ENCODE measurements at regions not wholly inside any gene's neighbourhood (a gene's known extent, or its start where the extent isn't known, plus 50 kb on each side); places are given as distances from the start of the nearest gene placed in this dataset.

GRCh38 chr2:126778561-126779501 lies 119.9 kb upstream of the TEX51 start:
- ATAC-seq (no peak), DNase-seq (no peak)
- Mint-ChIP-seq H3K4me3 (no peak overlapping the region), H3K4me1 (peaks cover 19% of the 10 kb centered on the region), H3K27ac (no peak overlapping the region), H3K36me3 (ENCODE audit: low read depth) (peaks cover 6% of the 10 kb centered on the region), H3K27me3 (peaks cover 36% of the 10 kb centered on the region)
- no peaks in the 10 kb centered on the region for H3K9me3 ChIP-seq (ENCODE audit: control insufficient read depth, low read length, poor library complexity, severe bottlenecking)

GRCh38 chr2:126781206-126781605 lies 117.5 kb upstream of the TEX51 start:
- Mint-ChIP-seq H3K36me3 (ENCODE audit: low read depth) (peaks cover 3% of the 10 kb centered on the region), H3K4me3 (no peak overlapping the region)
- no peak for ATAC-seq

GRCh38 chr2:126781806-126782205 lies 116.9 kb upstream of the TEX51 start:
- H3K9me3 ChIP-seq (ENCODE audit: control insufficient read depth, low read length, poor library complexity, severe bottlenecking), result no peaks in the 10 kb centered on the region
- no peak overlapping the region for H3K4me3 Mint-ChIP-seq
- H3K27me3 Mint-ChIP-seq, result peaks cover 37% of the 10 kb centered on the region
- DNase-seq, result no peak
- H3K36me3 Mint-ChIP-seq (ENCODE audit: low read depth), result peaks cover 3% of the 10 kb centered on the region
- no peak for ATAC-seq
- H3K27ac Mint-ChIP-seq, result no peak overlapping the region
- peaks cover 7% of the 10 kb centered on the region for H3K4me1 Mint-ChIP-seq

More at GRCh38 chr2:126781206-126781605, 117.5 kb upstream of the TEX51 start:
- no peak overlapping the region for H3K27ac Mint-ChIP-seq
- DNase-seq, result no peak
- H3K4me1 Mint-ChIP-seq, result peaks cover 7% of the 10 kb centered on the region
- no peaks in the 10 kb centered on the region for H3K9me3 ChIP-seq (ENCODE audit: control insufficient read depth, low read length, poor library complexity, severe bottlenecking)
- H3K27me3 Mint-ChIP-seq, result peaks cover 37% of the 10 kb centered on the region

GRCh38 chr2:126782648-126783047 lies 116.0 kb upstream of the TEX51 start:
- peaks cover 3% of the 10 kb centered on the region for H3K36me3 Mint-ChIP-seq (ENCODE audit: low read depth)
- H3K9me3 ChIP-seq (ENCODE audit: control insufficient read depth, low read length, poor library complexity, severe bottlenecking), result no peaks in the 10 kb centered on the region
- peaks cover 2% of the 10 kb centered on the region for H3K4me1 Mint-ChIP-seq
- H3K4me3 Mint-ChIP-seq, result no peak overlapping the region
- no peak for DNase-seq
- peaks cover 37% of the 10 kb centered on the region for H3K27me3 Mint-ChIP-seq
- ATAC-seq, result no peak
- no peak overlapping the region for H3K27ac Mint-ChIP-seq

GRCh38 chr2:126783341-126783740 lies 115.3 kb upstream of the TEX51 start:
- H3K9me3 ChIP-seq (ENCODE audit: control insufficient read depth, low read length, poor library complexity, severe bottlenecking), result no peaks in the 10 kb centered on the region
- no peak overlapping the region for H3K4me3 Mint-ChIP-seq
- peaks cover 2% of the 10 kb centered on the region for H3K4me1 Mint-ChIP-seq
- peaks cover 37% of the 10 kb centered on the region for H3K27me3 Mint-ChIP-seq
- no peak overlapping the region for H3K27ac Mint-ChIP-seq
- H3K36me3 Mint-ChIP-seq (ENCODE audit: low read depth), result peaks cover 3% of the 10 kb centered on the region
- ATAC-seq (no peak), DNase-seq (no peak)

- H3K36me3 Mint-ChIP-seq (ENCODE audit: low read depth), result peaks cover 3% of the 10 kb centered on the region
- DNase-seq (no peak), ATAC-seq (no peak)
- H3K27ac Mint-ChIP-seq, result no peak overlapping the region
- peaks cover 2% of the 10 kb centered on the region for H3K4me1 Mint-ChIP-seq
- no peaks in the 10 kb centered on the region for H3K9me3 ChIP-seq (ENCODE audit: control insufficient read depth, low read length, poor library complexity, severe bottlenecking)
- H3K27me3 Mint-ChIP-seq, result peaks cover 37% of the 10 kb centered on the region
- no peak overlapping the region for H3K4me3 Mint-ChIP-seq
Measured at GRCh38 chr2:126784045-126784444, 114.6 kb upstream of the TEX51 start.

GRCh38 chr2:126784621-126785020 lies 114.1 kb upstream of the TEX51 start:
- DNase-seq (no peak), ATAC-seq (no peak)
- H3K9me3 ChIP-seq (ENCODE audit: control insufficient read depth, low read length, poor library complexity, severe bottlenecking), result no peaks in the 10 kb centered on the region
- no peak overlapping the region for H3K27ac Mint-ChIP-seq
- H3K4me3 Mint-ChIP-seq, result no peak overlapping the region
- H3K4me1 Mint-ChIP-seq, result peaks cover 2% of the 10 kb centered on the region
- peaks cover 37% of the 10 kb centered on the region for H3K27me3 Mint-ChIP-seq
- H3K36me3 Mint-ChIP-seq (ENCODE audit: low read depth), result peaks cover 3% of the 10 kb centered on the region

- H3K27me3 Mint-ChIP-seq, result peaks cover 32% of the 10 kb centered on the region
- H3K36me3 Mint-ChIP-seq (ENCODE audit: low read depth), result peaks cover 3% of the 10 kb centered on the region
- no peak for DNase-seq
Measured at GRCh38 chr2:126785236-126785635, 113.5 kb upstream of the TEX51 start.

GRCh38 chr2:126785862-126786261 lies 112.8 kb upstream of the TEX51 start:
- ATAC-seq, result no peak
- H3K4me1 Mint-ChIP-seq, result peaks cover 2% of the 10 kb centered on the region
- peaks cover 3% of the 10 kb centered on the region for H3K36me3 Mint-ChIP-seq (ENCODE audit: low read depth)
- H3K4me3 Mint-ChIP-seq, result no peak overlapping the region
- DNase-seq, result no peak
- no peak overlapping the region for H3K27ac Mint-ChIP-seq
- no peaks in the 10 kb centered on the region for H3K9me3 ChIP-seq (ENCODE audit: control insufficient read depth, low read length, poor library complexity, severe bottlenecking)
- peaks cover 26% of the 10 kb centered on the region for H3K27me3 Mint-ChIP-seq

More at GRCh38 chr2:126785236-126785635, 113.5 kb upstream of the TEX51 start:
- Mint-ChIP-seq H3K27ac (no peak overlapping the region), H3K4me3 (no peak overlapping the region), H3K4me1 (peaks cover 2% of the 10 kb centered on the region)
- ATAC-seq, result no peak
- no peaks in the 10 kb centered on the region for H3K9me3 ChIP-seq (ENCODE audit: control insufficient read depth, low read length, poor library complexity, severe bottlenecking)

- H3K4me3 Mint-ChIP-seq, result no peak overlapping the region
- H3K4me1 Mint-ChIP-seq, result peaks cover 2% of the 10 kb centered on the region
- peaks cover 3% of the 10 kb centered on the region for H3K36me3 Mint-ChIP-seq (ENCODE audit: low read depth)
- H3K27me3 Mint-ChIP-seq, result peaks cover 26% of the 10 kb centered on the region
- H3K27ac Mint-ChIP-seq, result no peak overlapping the region
- no peak for DNase-seq
- no peak for ATAC-seq
- no peaks in the 10 kb centered on the region for H3K9me3 ChIP-seq (ENCODE audit: control insufficient read depth, low read length, poor library complexity, severe bottlenecking)
Measured at GRCh38 chr2:126786765-126787164, 111.9 kb upstream of the TEX51 start.

- no peaks in the 10 kb centered on the region for H3K36me3 Mint-ChIP-seq (ENCODE audit: low read depth)
- peaks cover 21% of the 10 kb centered on the region for H3K27me3 Mint-ChIP-seq
- H3K9me3 ChIP-seq (ENCODE audit: control insufficient read depth, low read length, poor library complexity, severe bottlenecking), result no peaks in the 10 kb centered on the region
- DNase-seq, result no peak
- ATAC-seq, result no peak
- H3K4me3 Mint-ChIP-seq, result no peak overlapping the region
- no peaks in the 10 kb centered on the region for H3K4me1 Mint-ChIP-seq
- H3K27ac Mint-ChIP-seq, result no peak overlapping the region
Measured at GRCh38 chr2:126787289-126787688, 111.4 kb upstream of the TEX51 start.

GRCh38 chr2:126788113-126788512 lies 110.6 kb upstream of the TEX51 start:
- H3K9me3 ChIP-seq (ENCODE audit: control insufficient read depth, low read length, poor library complexity, severe bottlenecking), result no peaks in the 10 kb centered on the region
- Mint-ChIP-seq H3K27ac (no peak overlapping the region), H3K4me3 (no peak overlapping the region), H3K36me3 (ENCODE audit: low read depth) (no peaks in the 10 kb centered on the region), H3K4me1 (no peaks in the 10 kb centered on the region), H3K27me3 (peaks cover 20% of the 10 kb centered on the region)
- DNase-seq (no peak), ATAC-seq (no peak)

- Mint-ChIP-seq H3K4me1 (peaks cover 4% of the 10 kb centered on the region), H3K4me3 (no peak overlapping the region), H3K27me3 (peaks cover 22% of the 10 kb centered on the region), H3K27ac (no peak overlapping the region), H3K36me3 (ENCODE audit: low read depth) (no peaks in the 10 kb centered on the region)
- DNase-seq (no peak), ATAC-seq (no peak)
- H3K9me3 ChIP-seq (ENCODE audit: control insufficient read depth, low read length, poor library complexity, severe bottlenecking), result no peaks in the 10 kb centered on the region
Measured at GRCh38 chr2:126788652-126789051, 110.0 kb upstream of the TEX51 start.
